HG03565 (cell line): ENCODE measurements at regions not wholly inside any gene's neighbourhood (a gene's known extent, or its start where the extent isn't known, plus 50 kb on each side); places are given as distances from the start of the nearest gene placed in this dataset.
"Not testable (repeated sequence)": the region's sequence is repeated elsewhere in the genome, so short reads cannot be mapped to it uniquely, and the experiment has no call there.

Experiments used
- ATAC-seq: cut with Tn5 transposase; IDR thresholded peaks from one replicate; pipeline ENCODE4 v1.9.1; 2021; ENCODE audit warnings: mild to moderate bottlenecking, moderate library complexity; ENCODE audit not compliant: unreplicated experiment

DNA sequence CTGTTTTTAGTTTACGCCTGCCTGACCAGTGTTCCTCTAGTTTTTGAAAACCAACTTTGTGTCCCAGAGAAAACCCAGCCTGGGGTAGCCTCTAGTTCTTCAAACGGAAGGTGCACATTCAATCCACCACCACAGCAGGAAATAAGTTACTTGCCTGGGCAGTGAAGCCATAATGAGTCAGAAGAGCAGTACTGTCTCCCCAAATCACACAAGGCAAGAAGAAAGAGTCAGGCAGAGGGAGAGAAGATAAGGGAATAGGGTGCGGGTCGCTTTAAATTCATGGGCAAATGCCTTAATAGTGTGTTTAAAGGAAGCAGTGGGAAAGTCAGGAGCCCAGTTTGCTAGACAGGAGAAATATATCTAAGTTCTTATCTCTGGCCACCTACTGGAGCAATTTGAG is 333.8 kb upstream of the GRIA3 start:
- no peak for ATAC-seq

DNA sequence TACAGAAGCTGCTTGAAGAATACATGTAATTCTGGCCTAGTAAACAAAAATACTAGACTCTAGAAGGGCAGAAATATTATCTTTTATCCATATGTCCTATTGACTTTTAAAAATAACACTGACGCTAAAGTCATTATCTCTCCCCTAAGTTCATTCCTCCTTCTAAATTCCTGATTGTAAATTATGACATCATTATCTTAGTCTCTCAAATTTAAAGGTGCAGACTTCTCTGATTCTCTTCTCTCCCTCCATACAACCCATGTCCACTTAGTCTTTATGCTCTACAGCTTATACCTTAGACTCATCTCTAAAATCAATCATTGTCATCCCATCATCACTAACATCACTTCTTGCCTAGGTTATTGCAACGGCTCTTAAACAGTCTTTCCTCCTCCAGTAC is 327.9 kb upstream of the GRIA3 start:
- no peak for ATAC-seq

DNA sequence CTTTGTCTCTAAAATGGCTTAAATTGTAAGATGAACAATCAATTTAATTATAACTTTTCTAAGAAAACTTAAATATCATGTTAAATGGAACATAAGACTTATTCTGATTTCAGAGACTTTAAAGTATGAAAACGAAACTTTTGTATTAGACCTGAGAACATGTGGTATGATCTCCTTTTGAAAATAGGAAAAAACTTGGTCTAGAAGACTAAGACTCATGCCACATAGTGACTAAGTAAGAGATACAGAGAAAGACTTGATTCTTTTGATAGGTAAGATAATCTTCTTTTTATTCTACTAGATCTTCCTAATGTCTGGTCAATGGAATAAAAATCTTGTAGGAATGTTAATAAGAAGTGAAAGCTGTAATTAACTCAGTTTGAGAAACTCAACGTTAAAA is 326.3 kb upstream of the GRIA3 start:
- ATAC-seq, result no peak

DNA sequence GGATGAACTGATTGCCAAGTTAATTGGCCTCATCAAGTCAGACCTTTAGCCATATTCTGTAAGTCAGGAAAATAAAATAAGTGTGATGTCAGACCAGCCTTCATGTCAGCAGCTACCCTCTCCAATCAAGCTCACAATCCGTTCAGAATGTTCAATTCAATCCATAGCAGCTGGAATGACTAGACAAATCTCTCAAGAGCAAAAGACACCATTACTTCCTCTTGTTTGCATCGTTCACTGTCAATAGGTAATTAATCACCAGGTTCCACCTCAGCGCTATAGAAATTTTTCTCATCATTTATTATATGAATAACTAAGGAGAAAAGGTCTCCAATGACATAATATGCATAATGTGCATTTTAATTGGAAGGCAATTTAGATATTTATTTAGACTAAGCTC is 321.0 kb upstream of the GRIA3 start:
- no peak for ATAC-seq

DNA sequence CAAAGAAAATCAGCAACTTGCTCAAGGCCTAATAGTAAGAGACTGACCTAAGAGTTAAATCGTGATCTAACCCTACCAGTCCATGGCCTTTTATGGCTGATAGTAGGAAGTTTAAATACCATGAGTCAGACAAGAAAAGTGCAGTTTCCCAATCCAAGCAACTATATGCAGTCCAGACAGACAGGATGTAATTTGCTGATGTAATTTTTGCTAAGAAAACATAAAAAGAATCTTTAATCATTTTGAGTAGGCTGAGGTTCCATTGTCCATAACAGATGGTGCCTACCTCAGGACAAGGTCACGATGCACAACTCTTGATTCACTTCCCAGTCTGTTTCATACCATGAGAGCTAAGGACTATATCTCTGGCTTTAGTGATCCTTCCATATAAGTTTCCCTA is 317.5 kb upstream of the GRIA3 start:
- no peak for ATAC-seq

DNA sequence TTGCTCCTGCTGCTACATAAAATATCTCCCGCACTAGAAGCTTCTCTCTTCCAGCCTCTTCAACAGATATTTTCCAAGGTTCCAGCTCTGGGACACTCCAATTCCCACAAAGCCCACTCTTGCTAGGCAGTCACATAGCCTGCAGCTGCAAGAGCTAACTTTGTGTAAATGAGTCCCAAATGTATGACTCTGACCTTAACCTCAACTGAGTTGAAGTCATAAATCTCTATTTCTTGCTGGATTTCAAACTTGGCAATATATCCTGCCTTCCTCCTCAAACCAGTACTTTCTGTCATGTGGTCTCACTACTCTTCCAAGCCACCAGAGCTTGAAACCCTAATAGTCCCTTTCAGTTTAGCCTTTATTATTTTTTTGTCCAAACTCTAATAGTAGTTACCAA is 315.4 kb upstream of the GRIA3 start:
- no peak for ATAC-seq

DNA sequence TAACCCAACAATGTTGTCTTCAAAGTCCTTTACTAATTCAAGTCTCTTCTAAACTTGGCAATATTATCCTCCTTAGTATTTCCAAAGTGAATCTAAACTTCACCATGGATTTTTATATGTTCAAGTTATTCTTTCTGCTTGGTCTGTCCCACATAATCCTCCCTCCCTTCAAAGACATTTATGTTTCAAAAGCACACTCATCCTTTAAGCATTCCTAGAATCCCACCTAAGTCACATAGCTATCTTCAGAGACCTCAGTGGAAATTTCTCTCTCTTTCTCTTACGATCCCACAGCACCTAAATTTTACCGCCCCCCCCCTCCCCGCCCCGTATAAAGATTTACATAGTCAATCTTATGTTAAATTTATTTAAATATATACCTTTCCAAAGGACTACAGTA is 314.9 kb upstream of the GRIA3 start:
- no peak for ATAC-seq

DNA sequence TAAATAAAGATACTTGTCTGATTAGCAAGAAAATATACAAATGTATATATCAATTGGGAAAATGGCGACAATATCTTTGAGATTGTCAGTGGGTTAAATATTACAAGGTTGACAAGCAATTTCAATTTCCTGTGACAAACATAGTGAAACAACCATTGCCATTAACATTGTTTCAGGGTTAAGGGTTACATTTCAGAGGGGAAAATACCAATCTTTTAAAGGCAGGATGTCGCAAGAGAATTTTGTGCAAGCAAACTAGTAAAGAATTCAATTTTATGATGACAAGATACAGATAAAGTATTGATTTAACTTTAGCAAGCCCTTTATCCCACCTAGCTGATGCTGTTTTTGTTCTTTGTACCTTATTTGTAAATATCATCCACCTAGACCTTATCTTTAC is 305.8 kb upstream of the GRIA3 start:
- no peak for ATAC-seq

DNA sequence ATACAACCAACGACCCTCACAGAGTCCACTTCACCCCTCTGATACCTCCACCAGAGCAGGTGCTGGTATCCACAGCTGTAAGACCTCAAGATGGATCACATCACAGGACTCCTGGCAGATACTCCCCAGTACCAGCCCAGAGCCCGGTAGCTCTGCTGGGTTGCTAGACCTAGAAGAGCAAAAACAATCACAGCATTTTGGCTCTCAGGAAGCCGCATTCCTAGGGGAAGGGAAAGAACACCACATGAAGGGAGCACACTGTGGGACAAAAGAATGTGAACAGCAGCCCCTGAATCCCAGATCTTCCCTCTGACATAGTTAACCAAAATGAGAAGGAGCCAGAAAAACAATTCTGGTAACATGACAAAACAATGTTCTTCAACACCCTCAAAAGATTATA is 303.1 kb upstream of the GRIA3 start:
- ATAC-seq, result no peak

DNA sequence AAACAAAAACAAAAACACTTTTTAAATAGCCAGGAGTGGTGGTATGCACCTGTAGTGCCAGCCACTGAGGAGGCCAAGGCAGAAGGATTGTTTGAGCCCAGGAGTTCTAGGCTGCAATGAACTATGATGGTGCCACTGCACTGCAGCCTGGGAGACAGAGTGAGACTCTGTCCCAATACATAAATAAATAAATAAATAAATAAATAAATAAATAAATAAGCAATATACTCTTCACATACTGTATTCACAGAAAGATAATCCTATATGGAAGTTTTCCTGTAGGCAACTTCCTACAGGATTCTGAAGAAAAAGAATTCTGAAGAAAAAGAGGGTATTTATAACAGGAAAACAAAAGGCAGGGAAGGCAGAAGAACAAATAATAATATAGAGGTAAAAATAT is 293.3 kb upstream of the GRIA3 start:
- ATAC-seq, result no peak

DNA sequence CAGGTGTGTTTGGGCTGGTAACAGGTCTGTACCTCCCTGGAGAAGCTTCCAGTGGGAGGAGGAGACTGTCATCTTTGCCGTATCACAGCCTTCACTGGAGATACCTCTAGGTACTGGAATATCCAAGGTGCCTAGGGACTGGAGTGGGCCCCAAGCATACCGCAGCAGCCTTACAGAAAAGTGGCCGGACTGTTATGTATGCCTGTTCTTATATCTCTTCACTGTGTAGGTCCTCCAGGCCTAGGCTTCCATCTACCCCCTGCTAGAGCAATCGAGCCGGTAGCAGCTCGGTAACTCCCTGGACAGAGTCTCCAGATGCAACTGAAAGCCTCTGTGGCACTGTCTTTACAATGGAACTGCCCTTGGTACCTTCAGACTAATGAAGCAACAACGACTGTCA is 277.4 kb upstream of the GRIA3 start:
- ATAC-seq, result no peak

DNA sequence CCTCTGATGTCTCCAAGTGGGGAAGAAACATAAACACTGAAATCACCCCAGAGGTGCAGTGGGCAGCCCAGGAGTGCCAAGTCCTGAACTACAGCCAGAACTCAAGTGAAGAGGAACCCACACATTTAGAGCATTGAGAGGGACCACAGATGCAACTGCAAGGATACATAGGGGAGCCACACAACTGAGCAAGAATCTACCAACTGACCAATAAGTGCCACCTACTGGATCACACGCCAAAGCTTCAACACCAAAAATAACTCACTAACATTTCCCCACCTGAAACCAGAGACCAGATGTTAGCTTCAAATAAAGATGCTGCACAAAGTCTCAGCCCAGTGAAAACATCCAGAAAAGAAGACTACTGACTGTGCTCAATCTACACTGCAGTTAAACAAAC is 276.7 kb upstream of the GRIA3 start:
- no peak for ATAC-seq

DNA sequence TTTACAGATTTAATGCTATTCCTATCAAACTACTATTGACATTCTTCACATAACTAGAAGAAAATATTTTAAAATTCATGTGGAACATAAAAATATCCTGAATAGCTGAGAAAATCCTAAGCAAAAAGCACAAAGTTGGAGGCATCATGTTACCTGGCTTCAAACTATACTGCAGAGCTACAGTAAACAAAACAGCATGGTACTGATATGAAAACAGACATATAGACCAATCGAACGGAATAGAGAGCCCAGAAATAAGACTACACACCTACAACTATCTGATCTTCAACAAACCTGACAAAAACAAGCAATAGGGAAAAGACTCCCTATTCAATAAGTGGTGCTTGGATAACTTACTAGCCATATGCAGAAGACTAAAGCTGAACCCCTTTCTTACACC is 273.4 kb upstream of the GRIA3 start:
- ATAC-seq, result no peak

DNA sequence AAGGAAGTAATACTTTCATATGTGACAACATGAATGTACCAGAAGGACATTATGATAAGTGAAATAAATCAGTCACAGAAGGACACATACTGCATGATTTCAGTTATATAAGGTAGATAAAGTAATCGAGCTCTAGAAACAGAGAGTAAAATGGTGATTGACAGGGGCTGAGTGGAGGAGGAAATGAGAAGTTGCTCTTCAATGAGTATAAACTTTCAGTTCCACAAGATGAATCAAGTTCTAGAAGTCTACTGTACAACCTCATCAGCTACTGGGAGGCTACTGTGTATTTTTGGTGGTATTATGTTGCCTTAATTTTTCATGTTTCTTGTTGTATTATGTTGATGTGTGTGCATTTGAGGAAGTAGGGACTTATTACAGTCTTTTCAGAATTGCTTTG is 270.9 kb upstream of the GRIA3 start:
- no peak for ATAC-seq

DNA sequence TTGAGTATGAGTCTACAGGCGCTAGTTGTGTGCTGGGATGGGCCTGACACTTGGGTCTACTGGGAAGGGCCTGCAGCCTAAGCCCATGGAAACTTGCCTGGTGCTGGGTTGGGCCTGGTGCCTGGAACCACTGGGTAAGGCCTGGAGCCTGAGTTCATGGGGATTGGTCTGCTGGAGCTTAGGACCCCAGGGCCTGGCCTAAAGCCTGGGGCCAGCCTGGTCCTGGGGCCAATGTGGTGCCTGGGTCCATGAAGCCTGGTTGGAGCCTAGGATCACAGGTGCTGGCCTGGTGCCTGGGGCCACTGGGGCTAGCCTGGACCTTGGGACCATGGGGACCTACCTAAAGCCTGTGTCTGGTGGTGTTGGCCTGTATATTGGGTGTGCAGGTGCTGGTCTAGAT is 270.3 kb upstream of the GRIA3 start:
- ATAC-seq, result no peak

DNA sequence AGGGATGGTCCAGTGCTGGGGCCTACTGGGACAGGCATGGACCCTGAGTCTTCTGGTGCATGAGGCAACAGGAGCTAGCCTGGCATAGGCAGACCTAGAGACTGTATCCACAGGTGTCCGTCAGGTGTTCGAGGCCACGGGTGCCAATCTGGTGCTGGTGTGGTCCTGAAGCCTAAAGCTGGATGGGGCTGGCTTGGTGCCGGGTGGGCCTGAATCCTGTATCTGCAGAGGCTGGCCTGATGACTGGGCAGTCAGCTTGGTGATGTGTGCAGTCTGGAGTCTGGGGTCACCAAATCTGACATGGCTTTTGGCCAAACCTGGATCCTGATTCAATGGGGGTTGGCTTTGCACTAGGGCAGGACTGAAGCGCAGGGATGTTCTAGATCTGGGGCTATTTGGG is 269.8 kb upstream of the GRIA3 start:
- no peak for ATAC-seq

DNA sequence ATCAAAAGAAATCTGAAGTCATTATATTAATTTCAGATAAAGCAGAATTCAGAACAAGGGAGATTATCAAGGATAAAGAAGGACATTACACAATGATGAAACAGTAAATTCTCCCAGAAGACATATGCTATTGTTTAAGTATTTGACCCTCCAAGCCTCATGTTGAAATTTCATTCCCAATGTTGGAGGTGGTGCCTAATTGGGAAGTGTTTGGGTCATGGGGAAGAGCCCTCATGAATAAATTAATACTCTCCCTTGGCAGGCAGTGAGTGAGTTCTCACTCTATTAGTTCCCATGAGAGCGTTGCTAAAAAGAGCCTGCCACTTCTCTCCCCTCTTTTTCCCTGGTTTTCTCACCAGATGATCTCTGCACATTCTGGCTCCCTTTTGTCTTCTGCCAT is 249.9 kb upstream of the GRIA3 start:
- no peak for ATAC-seq

DNA sequence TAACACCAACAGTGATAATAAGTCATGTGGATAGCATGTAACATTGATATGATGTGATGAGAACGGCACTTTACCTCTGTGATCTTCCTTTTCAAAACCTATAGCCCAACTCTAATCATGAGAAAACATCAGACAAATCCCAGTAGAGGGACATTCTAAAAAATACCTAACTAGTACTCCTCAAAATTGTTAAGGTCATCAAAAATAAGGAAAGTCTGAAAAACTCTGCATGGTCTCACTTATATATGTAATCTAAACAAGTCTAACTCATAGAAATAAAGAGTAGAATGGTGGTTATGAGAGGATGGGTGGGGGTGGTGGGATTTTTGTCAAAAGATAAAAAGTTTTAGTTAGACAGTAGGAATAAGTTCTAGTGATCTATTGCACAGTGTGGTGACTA is 243.9 kb upstream of the GRIA3 start:
- no peak for ATAC-seq

DNA sequence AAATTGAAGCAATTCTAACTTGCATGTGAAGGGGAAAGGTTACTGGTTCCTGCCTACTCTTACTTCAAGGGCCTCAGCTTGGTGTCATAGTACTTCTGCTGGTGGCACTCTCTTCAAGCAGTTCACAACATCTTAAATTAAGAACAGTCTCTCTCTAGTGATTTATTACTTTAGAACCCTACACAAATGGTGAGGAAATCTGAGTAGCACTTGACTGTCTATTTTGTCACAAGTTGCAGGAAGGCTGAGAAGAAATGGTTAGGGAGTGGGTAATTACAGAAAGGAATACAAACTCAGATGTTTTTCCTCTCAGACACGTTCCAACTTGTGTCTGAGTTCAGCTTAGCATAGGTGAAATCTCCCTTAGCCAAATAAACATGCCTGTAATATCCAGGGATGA is 242.3 kb upstream of the GRIA3 start:
- no peak for ATAC-seq

DNA sequence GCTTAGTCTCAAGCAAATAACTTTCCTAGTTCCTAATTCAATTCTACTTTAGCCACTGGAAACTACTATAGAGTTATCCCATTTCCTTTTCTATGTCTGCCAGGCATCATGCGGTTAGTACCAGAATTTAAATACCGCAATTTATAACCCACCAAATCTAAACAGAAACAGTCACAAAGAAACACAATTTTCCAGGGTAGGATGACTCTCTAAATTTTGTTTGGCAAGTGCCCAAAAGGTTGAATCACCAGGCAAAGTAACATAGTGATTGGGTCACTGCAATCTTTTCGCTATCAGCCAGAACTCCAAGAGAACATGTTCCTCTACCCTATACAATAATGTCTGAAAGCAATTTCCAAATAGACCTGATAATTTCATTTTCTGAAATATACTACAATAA is 240.2 kb upstream of the GRIA3 start:
- no peak for ATAC-seq

DNA sequence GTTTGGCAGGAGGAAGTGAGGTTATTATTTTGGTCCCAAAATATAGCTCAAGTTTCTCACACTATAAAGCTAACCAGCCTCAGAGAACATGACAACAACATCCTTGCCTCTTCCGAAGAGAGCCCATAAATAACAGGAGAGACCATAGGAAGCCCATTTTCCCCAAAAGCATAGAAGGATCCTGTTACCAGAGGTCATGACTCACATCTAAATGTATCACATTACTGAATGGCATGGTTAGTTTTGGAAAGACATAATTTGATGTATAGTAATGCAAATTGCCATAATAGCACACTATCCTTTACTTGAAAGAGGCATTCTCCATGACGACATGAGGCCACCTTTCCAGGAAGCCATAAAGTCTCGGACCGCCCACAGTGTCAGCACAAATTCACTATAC is 238.8 kb upstream of the GRIA3 start:
- no peak for ATAC-seq

DNA sequence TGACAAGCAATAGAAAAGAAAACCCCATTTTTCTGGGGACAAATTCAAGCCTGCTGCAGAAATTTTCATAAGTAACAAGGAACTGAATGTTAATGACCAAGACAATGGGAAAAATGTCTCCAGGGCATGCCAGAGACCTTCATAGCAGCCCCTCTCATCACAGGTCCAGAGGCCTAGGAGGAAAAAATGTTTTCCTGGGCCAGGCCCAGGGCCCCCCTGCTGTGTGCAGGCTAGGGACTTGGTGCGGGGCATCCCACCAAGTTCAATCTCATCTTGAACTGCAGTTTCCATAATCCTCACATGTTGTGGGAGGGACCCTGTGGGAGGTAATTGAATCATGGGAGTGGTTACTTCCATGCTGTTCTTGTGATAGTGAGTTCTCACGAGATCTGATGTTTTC is 211.5 kb upstream of the GRIA3 start:
- no peak for ATAC-seq

DNA sequence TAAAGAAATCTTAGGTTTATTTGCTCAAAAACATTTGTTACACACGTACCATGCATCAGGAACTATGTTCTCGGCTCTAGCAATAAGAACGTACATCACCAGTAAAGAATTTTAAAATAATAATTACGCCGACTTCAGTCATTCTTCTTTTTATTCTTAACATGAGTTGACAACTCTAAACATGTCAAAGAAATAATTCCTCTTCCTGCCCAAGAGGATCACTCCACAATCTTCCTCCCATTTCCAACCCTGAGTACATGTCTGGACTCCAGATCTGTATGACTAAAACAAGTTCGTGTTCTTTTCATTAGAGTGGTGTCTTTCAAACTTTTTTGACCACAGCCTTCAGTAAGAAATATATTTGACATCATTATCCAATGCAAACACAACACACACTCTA is 201.6 kb upstream of the GRIA3 start:
- ATAC-seq, result no peak

DNA sequence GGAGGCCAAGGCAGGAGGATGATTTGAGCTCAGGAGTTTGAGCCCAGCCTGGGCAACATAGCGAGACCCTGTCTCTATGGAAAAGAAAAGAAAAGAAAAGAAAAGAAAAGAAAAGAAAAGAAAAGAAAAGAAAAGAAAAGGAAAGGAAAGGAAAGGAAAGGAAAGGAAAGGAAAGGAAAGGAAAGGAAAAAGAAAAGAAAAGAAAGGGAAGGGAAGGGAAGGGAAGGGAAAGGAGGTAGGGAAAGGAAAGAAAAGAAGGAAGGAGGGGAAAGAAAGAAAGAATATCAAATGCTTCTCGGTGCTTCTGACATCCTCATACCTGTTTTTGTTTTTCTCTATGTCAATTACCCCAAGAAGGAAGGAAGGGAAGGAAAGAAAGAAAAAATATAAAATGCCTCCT is 181.2 kb upstream of the GRIA3 start:
- ATAC-seq, result not testable (repeated sequence)
